ENCODE measurements at regions not wholly inside any gene's neighbourhood (a gene's known extent, or its start where the extent isn't known, plus 50 kb on each side); places are given as distances from the start of the nearest gene placed in this dataset.
"Not testable (repeated sequence)": the region's sequence is repeated elsewhere in the genome, so short reads cannot be mapped to it uniquely, and the experiment has no call there.

DNA sequence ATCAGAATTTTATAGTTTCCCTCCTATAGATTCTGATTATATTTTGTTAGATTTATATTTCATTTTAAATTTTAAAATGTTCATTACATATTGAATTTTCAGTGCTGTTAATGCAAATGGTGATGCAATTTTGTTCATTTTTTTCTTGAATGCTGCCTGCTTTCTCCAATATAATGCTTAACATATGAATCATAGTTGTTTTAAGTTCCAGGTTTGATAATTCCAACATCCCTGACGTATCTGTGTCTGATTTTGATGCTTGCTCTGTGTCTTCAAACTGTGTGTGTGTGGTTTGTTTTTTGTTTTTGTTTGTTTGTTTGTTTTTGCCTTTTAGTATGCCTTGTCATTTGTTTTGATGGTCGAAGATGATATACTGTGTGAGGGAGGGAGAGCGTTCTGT is 134.7 kb upstream of the ELAC2 start:
- Mint-ChIP-seq H3K27me3 (ENCODE audit: insufficient read depth) (no peaks in the 10 kb centered on the region), H3K4me3 (no peak overlapping the region), H3K4me1 (peaks cover 6% of the 10 kb centered on the region), H3K27ac (no peak overlapping the region), H3K9me3 (peaks cover 2% of the 10 kb centered on the region), H3K36me3 (ENCODE audit: low read depth) (no peaks in the 10 kb centered on the region)
- H3K27me3 ChIP-seq (ENCODE audit: control insufficient read depth, insufficient read depth, low read length, poor library complexity, severe bottlenecking) = no peaks in the 10 kb centered on the region
- H3K36me3 ChIP-seq (ENCODE audit: control insufficient read depth, insufficient read depth, low read length) = no peaks in the 10 kb centered on the region
- no peak overlapping the region for H3K9ac ChIP-seq (ENCODE audit: extremely low read depth, low read length, poor library complexity, severe bottlenecking)
- WGBS, 2 experiments (ENCODE audit: insufficient coverage in 1 of 2, insufficient read length in 1 of 2) = 84 to 86% methylated on average over 2 to 3 of the region's 3 CpGs
- H3K4me1 ChIP-seq (ENCODE audit: control insufficient read depth, insufficient read depth, low read length) = no peaks in the 10 kb centered on the region
- DNase-seq = no peak
- TF ChIP-seq, protein P1, sequence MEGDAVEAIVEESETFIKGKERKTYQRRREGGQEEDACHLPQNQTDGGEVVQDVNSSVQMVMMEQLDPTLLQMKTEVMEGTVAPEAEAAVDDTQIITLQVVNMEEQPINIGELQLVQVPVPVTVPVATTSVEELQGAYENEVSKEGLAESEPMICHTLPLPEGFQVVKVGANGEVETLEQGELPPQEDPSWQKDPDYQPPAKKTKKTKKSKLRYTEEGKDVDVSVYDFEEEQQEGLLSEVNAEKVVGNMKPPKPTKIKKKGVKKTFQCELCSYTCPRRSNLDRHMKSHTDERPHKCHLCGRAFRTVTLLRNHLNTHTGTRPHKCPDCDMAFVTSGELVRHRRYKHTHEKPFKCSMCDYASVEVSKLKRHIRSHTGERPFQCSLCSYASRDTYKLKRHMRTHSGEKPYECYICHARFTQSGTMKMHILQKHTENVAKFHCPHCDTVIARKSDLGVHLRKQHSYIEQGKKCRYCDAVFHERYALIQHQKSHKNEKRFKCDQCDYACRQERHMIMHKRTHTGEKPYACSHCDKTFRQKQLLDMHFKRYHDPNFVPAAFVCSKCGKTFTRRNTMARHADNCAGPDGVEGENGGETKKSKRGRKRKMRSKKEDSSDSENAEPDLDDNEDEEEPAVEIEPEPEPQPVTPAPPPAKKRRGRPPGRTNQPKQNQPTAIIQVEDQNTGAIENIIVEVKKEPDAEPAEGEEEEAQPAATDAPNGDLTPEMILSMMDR (conservative IDR thresholded peaks at IDR 0.05) = no peak
- no peak overlapping the region for H3K4me3 ChIP-seq (ENCODE audit: low read length)
- H3K27ac ChIP-seq (ENCODE audit: low read depth, low read length) = no peak overlapping the region
- peaks cover 5% of the 10 kb centered on the region for H3K9me3 ChIP-seq (ENCODE audit: control insufficient read depth, low read length)

DNA sequence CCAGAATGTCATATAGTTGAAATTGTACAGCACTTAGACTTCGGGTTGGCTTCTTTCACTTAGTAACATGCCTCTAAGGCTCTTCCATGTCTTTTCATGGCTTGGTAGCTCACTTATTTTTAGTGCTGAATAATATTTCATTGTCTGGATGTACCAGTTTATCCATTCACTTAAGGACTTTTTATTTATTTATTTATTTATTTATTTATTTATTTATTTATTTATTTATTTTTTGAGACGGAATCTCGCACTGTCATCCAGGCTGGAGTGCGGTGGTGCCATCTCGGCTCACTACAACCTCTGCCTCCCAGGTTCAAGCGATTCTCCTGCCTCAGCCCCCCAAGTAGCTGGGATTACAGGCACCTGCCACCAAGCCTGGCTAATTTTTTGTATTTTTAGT is 132.9 kb upstream of the ELAC2 start:
- not testable (repeated sequence) for H3K4me3 ChIP-seq (ENCODE audit: low read length); DNase-seq; H3K4me3 Mint-ChIP-seq; H3K9me3 Mint-ChIP-seq; H3K36me3 ChIP-seq (ENCODE audit: control insufficient read depth, insufficient read depth, low read length); H3K36me3 Mint-ChIP-seq (ENCODE audit: low read depth); H3K27me3 Mint-ChIP-seq (ENCODE audit: insufficient read depth); H3K9ac ChIP-seq (ENCODE audit: extremely low read depth, low read length, poor library complexity, severe bottlenecking); H3K9me3 ChIP-seq (ENCODE audit: control insufficient read depth, low read length); H3K27ac Mint-ChIP-seq; H3K27me3 ChIP-seq (ENCODE audit: control insufficient read depth, insufficient read depth, low read length, poor library complexity, severe bottlenecking); H3K4me1 ChIP-seq (ENCODE audit: control insufficient read depth, insufficient read depth, low read length); H3K4me1 Mint-ChIP-seq; H3K27ac ChIP-seq (ENCODE audit: low read depth, low read length)
- WGBS, 2 experiments (ENCODE audit: insufficient coverage in 1 of 2, insufficient read length in 1 of 2) = 90 to 100% methylated on average over 2 to 6 of the region's 6 CpGs

DNA sequence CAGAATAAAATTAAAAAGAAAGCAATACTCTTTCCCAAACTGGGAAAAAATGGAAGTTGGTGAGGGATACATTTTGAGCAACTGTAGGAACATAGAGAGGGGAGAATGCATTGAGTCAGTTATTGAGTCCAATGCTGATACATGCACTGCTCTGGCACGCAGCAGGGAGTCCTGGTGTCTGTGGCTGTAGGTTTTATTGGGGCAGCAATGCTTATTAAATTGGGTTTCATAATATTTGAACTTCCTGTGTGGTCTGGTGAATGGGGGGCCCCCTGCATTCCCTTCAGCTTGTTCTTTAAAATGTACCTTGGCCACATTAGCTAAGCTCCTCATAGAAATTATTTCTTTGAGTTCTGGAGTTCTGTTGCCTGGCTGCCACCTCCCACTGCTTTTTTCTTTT is 125.2 kb upstream of the ELAC2 start:
- Mint-ChIP-seq H3K36me3 (ENCODE audit: low read depth) (peaks cover 6% of the 10 kb centered on the region), H3K9me3 (peaks cover 21% of the 10 kb centered on the region), H3K27ac (no peak overlapping the region), H3K27me3 (ENCODE audit: insufficient read depth) (no peaks in the 10 kb centered on the region), H3K4me1 (peaks cover 7% of the 10 kb centered on the region), H3K4me3 (no peak overlapping the region)
- no peak overlapping the region for H3K27ac ChIP-seq (ENCODE audit: low read depth, low read length)
- no peak overlapping the region for H3K9ac ChIP-seq (ENCODE audit: extremely low read depth, low read length, poor library complexity, severe bottlenecking)
- H3K4me3 ChIP-seq (ENCODE audit: low read length) = no peak overlapping the region
- no peak for DNase-seq
- TF ChIP-seq, protein P1 (conservative IDR thresholded peaks at IDR 0.05) = no peak
- no peaks in the 10 kb centered on the region for H3K36me3 ChIP-seq (ENCODE audit: control insufficient read depth, insufficient read depth, low read length)
- no peaks in the 10 kb centered on the region for H3K4me1 ChIP-seq (ENCODE audit: control insufficient read depth, insufficient read depth, low read length)
- WGBS, 2 experiments (ENCODE audit: insufficient coverage in 1 of 2, insufficient read length in 1 of 2) = 89% methylated on average over 1 of the region's 1 CpG; no CpG with 5 or more reads in 1 of the 2 experiments
- H3K27me3 ChIP-seq (ENCODE audit: control insufficient read depth, insufficient read depth, low read length, poor library complexity, severe bottlenecking) = no peaks in the 10 kb centered on the region
- peaks cover 19% of the 10 kb centered on the region for H3K9me3 ChIP-seq (ENCODE audit: control insufficient read depth, low read length)

DNA sequence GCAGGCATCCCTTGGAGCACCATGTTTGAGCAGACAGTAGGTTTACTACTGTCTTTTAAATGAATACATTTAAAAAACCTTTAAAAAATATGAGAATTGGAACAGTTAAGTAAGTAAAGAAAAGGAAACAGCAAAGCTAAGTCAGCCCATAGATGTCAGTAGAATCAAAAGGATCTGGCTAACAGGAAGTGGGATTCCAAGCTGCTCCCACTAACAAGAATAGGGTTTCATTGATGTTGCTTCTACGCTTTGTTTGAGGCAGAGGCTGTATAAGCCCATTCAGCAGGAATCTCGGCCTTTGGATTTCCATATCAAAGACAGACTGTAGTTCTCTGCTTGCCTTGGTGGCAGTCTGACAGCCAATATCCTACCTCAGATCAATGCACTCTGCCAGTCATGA is 122.9 kb upstream of the ELAC2 start:
- Histone ChIP-seq H3K9ac (ENCODE audit: extremely low read depth, low read length, poor library complexity, severe bottlenecking) (no peak overlapping the region), H3K4me3 (ENCODE audit: low read length) (no peak overlapping the region), H3K4me1 (ENCODE audit: control insufficient read depth, insufficient read depth, low read length) (peaks cover 5% of the 10 kb centered on the region), H3K36me3 (ENCODE audit: control insufficient read depth, insufficient read depth, low read length) (no peaks in the 10 kb centered on the region), H3K27ac (ENCODE audit: low read depth, low read length) (peak overlapping the region; percentile 67), H3K9me3 (ENCODE audit: control insufficient read depth, low read length) (peaks cover 27% of the 10 kb centered on the region), H3K27me3 (ENCODE audit: control insufficient read depth, insufficient read depth, low read length, poor library complexity, severe bottlenecking) (no peaks in the 10 kb centered on the region)
- Mint-ChIP-seq H3K36me3 (ENCODE audit: low read depth) (peaks cover 6% of the 10 kb centered on the region), H3K9me3 (peaks cover 30% of the 10 kb centered on the region), H3K27me3 (ENCODE audit: insufficient read depth) (no peaks in the 10 kb centered on the region), H3K4me1 (peaks cover 9% of the 10 kb centered on the region), H3K4me3 (no peak overlapping the region), H3K27ac (no peak overlapping the region)
- 0 to 9% methylated on average over 2 of the region's 2 CpGs for WGBS, 2 experiments (ENCODE audit: insufficient coverage in 1 of 2, insufficient read length in 1 of 2)
- DNase-seq = peak; percentile 75
- TF ChIP-seq, protein P1 (conservative IDR thresholded peaks at IDR 0.05) = peak; percentile 46
